ENCODE measurements at regions not wholly inside any gene's neighbourhood (a gene's known extent, or its start where the extent isn't known, plus 50 kb on each side); places are given as distances from the start of the nearest gene placed in this dataset.

GRCh38 chr5:125274938-125275724, 528.7 kb upstream of the ZNF608 start:
- ChIA-PET CTCF (interaction anchor here (1.2 kb wide), 1 partner anchor 13 kb away, joined by 3 read pairs; no protein-coding TSS in a partner anchor), SMC1A (ENCODE audit: uncharacterized antibody, unreplicated experiment) (interaction anchor here (0.5 to 2.1 kb wide), 6 partner anchors 9 to 1964 kb away, joined by 3 to 6 read pairs (median 4); no protein-coding TSS in a partner anchor)
- no peak for DNase-seq (ENCODE audit: low read depth, low spot score)

More at GRCh38 chr5:125274938-125275724, 528.7 kb upstream of the ZNF608 start:
- ATAC-seq (no peak), FAIRE-seq (no peak)
- Histone ChIP-seq H3K4me1 (ENCODE audit: control insufficient read depth, insufficient read depth, low read length) (no peaks in the 10 kb centered on the region), H3K79me2 (ENCODE audit: control insufficient read depth, insufficient read depth, low read length) (no peaks in the 10 kb centered on the region), H3K9ac (ENCODE audit: control insufficient read depth, insufficient read depth, low read length) (no peak overlapping the region), H3K27ac (ENCODE audit: control insufficient read depth, insufficient read depth) (no peak overlapping the region), H3K4me2 (ENCODE audit: control insufficient read depth, insufficient read depth) (no peak overlapping the region), H3K4me3 (no peak overlapping the region), H3K27me3 (replicated peaks in 1 of 2; ENCODE audit: control insufficient read depth in 2 of 2, insufficient read depth in 2 of 2, low read length in 1 of 2) (no peaks in the 10 kb centered on the region), H3K36me3 (ENCODE audit: control insufficient read depth in 2 of 2, insufficient read depth in 2 of 2, low read length in 1 of 2) (no peaks in the 10 kb centered on the region), H4K20me1 (ENCODE audit: control insufficient read depth, insufficient read depth) (no peaks in the 10 kb centered on the region), H2AFZ (ENCODE audit: control insufficient read depth, low read depth, low read length) (no peak overlapping the region), H3K9me3 (replicated peaks; ENCODE audit: control insufficient read depth, insufficient read depth, low read length) (no peaks in the 10 kb centered on the region)
- ChIA-PET RAD21 (ENCODE audit: unreplicated experiment) (no interaction called here), POLR2A (no interaction called here)
- in situ Hi-C loops (cut with MboI): no loop called here
- intact Hi-C loops (cut with micrococcal nuclease; ENCODE audit: unreplicated experiment): no loop called here
- no TSS peak for BruUV-seq (replicated peaks)
- no peak for TF ChIP-seq FOXM1 (IDR thresholded peaks at IDR 0.05; ENCODE audit: low read depth, low read length)
- no peak for TF ChIP-seq ZNF592 (IDR thresholded peaks at IDR 0.05)
- TF ChIP-seq MYC (IDR thresholded peaks at IDR 0.05; ENCODE audit: insufficient read depth, insufficient read length, insufficient replicate concordance, low read length, severe bottlenecking): no peak
- 0% methylated on average over 1 of the region's 1 CpG for WGBS (ENCODE audit: insufficient coverage, insufficient replicate concordance, low lambda C conversion rate, missing lambda C conversion rate)

Measured in GM12878 (cell line).